DMS 273 (cell line): ENCODE measurements at regions not wholly inside any gene's neighbourhood (a gene's known extent, or its start where the extent isn't known, plus 50 kb on each side); places are given as distances from the start of the nearest gene placed in this dataset.
"Not testable (repeated sequence)": the region's sequence is repeated elsewhere in the genome, so short reads cannot be mapped to it uniquely, and the experiment has no call there.

ENCODE experiments used
- DNase-seq: peaks from one replicate; lab custom pipeline; 2025; ENCODE audit not compliant: unreplicated experiment; lab: John Stamatoyannopoulos, UW

DNA sequence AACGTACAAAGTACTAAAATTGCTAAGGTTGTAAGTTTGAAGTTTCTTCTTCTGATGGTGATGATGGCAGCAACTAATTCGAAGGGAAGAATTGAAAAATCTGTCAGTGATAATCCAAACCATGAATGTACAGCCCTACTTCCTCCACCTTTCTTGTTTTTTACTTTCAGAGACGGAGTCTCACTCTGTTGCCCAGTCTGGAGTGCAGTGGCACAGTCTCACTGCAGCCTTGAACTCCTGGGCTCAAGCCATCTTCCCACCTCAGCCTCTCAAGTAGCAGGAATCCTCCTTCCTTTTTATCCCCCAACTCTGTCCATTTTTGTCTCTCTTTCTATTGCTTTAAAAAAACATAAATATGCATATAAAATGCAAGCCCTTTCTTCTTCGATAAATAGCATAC lies 112.3 kb upstream of the SOX21 start:
- DNase-seq, result no peak

DNA sequence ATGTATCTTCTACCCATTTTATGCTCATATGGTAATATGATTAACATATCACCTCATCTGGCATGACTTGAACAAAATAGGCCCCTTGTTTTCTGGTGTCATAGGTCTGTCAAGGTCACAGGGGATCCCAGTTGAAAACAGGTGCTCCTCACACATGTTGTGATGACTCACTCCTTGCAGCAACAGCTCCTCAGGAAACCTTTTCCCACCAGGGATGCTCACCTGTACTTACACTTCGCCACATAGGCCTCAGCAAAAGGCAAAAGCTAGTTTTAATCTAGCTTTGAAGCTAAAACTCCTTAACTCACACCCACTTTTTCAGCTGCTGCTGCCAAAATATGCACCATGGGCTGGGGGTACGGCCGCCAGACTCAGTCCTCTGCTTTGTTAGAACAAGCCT lies 110.0 kb upstream of the SOX21 start:
- no peak for DNase-seq

DNA sequence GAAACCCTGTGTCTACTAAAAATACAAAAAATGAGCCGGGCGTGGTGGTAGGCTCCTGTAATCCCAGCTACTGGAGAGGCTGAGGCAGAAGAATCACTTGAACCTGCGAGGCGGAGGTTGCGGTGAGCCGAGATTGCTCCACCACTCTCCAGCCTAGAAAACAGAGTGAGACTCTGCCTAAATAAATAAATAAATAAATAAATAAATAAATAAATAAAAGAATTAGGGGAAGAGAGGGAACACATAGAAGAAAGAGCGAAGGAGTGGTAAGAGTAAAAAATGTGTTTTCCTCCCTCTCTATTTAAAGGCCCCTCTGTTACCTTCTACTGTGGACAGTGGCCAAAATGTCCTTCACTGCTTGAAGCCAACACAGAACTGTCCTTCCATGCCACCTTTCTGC lies 103.9 kb upstream of the SOX21 start:
- no peak for DNase-seq

DNA sequence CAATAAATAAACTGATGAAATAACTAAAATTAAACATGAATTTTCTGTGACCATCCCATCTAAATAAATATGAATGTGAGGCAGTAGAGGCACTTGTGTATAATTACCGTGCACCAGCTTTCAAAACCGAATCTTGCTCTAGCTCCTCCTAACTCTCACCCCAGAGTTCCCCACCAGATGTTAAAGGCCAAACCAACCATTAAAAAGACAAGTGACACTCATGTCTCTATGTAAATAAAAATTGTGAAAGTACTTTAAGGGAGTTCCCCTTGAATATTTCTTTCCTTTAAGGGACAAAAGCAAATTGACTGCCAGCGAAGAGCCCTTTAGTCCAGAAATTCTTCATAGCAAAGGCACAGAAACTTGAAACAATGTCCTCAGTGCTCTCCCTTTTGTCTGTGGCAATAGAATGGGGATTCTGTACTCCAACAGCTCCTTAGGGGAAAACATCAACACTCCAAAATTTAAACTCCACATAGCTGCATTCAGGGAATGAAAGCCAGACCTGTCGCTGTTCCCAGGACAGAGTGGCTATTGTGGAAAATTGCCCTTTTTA lies 101.7 kb upstream of the SOX21 start:
- no peak for DNase-seq

DNA sequence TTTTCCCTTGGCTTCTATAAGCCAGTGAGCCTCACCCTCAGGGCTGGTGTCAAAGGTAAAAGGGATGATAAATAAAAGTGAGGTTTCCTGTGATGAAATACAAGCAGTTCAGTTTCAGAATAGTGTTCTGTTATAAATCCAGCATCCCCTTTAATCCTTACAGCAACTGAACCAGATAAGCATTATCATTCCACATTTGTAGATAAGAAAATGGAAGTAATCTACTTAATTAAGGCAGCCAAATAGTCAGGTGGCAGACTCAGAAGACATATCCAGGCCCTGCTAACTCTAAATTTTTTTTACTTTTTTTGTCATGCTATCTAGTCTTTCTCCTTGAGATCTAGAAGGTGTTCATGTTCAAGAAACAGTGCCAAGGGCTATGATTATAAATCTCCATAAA lies 99.4 kb upstream of the SOX21 start:
- no peak for DNase-seq

DNA sequence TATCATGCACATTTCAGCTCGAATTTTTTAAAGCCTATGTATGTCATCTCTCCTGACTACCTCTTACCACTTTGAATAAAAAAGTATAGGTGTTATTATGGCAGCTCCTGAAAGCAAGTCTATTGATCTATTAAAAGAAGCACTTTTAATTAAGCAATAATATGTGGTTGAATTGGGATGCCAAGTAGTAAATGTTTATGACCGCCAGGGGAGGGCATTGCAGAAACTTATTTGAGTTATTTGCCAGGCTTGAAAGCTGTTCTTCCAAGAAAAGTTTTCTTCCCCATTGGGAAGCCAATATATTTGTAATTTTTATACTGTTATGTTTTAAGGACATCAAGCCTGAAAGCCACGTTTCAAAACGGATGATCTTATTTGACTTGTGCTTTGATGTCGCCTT lies 88.1 kb upstream of the SOX21 start:
- no peak for DNase-seq

DNA sequence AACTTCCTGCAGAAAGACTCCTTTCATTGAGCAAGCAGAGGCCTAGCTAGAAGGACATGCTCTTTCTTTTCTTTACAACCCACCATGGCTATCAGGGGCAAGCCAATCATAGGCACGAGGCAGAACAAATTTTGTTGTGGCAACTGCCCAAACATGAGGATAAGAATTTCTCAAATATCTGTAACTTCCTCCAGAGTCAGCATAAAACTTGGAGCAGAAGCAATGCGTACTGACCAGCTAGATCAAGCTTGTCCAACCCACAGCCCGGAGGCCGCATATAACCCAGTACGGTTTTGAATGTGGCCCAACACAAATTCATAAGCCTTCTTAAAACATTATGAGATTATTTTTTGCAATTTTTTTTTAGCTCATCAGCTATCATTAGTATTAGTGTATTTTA lies 87.0 kb upstream of the SOX21 start:
- DNase-seq, result no peak

DNA sequence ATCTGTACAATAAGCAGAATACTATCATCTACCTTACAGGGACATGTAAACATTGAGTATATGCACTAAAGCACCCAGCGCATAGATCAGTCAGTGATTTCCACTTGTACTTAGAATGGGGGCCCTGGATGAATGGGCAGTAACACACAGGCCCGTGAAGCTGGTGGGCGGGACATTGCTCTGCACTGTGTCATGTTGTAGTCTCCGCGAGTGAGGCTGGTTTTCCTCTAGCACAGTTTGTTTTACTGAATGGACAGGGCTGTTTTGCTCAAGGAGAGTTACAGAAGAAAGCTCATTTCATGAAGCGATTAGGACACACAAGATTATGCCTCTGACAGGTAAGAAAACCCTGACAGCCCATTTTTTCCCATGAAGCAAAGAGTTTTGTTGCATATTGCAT lies 86.4 kb upstream of the SOX21 start:
- no peak for DNase-seq

DNA sequence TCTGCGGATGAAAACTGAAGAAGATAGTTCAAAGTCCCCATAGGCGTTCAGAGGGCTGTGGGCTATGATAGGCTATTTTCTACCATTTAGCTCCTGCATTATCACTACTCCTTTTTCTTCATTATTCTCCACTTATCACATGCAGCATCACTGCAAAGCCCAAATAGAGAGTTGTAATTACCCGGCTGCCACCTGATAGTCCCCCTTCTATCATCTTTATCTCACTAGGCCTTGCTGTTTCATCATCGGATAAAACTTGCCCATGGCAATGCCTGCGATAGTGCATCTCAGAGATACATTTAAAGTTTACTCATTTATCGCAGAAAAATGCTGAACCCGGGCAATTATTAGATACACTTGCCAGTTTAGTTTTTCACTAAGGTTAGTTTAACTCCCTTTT lies 82.9 kb upstream of the SOX21 start:
- DNase-seq, result no peak

DNA sequence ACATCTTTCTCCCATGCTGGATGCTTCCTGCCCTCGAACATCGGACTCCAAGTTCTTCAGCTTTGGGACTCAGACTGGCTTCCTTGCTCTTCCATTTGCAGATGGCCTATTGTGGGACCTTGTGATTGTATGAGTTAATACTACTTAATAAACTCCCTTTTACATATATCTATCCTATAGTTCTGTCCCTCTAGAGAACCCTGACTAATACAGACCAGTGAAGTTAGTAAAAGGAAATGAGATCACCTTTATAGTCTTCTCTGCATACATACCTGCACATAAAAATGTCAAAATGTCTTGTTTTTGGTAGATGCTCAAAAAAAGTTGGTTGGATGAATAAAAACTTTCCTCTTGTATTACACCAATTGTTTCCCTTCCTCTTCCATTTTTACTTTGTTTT lies 73.9 kb upstream of the SOX21 start:
- DNase-seq, result not testable (repeated sequence)

DNA sequence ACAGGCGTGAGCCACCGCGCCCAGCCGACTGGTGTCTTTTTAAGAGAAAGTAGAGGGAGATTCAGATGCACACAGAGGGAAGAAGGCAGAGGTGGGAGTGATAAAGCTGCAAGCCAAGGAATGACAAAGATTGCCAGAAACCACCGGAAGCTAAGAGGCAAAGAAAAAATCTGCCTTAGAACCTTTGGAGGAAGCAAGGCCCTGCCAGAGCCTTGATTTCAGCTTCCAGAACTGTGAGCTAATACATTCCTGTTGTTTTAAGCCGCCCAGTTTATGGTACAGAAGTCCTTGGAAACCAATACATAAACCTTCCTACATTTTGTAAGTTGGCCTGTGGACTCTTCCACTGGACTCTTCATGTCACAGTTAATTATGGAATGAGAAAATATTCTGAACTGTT lies 71.7 kb upstream of the SOX21 start:
- DNase-seq, result no peak

DNA sequence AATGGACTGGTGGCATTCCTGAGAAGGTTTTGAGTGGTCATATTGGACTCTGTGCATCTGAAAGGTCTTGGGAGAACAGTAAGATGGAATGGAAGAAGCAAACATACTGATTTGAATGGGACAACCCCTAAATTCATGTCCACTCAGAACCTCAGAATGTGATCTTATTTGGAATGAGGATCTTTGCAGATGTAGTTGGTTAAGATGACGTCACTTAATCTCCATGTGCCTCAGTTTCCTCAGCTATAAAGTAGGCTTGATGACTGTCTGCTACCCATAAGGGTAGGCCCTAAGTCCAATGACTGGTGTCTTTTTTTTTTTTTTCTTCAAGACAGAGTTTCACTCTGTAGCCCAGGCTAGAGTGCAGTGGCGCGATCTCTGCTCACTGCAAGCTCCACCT lies 71.1 kb upstream of the SOX21 start:
- DNase-seq, result no peak

DNA sequence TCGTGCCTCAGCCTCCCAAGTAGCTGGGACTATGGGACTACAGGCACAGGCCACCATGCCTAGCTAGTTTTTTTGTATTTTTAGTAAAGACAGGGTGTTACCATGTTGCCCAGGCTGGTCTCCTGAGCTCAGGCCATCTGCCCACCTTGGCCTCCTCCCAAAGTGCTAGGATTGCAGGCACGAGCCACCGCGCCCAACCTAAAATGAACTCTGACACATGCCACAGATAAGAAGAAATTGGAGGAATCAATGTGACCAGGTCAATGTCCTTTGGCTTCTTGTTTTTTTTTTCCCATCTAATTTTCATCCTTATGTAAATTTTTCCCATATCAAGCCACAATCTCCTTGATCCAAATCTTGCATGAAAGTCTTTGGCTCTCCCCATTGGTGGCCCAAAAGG lies 68.1 kb upstream of the SOX21 start:
- peak; percentile 43 for DNase-seq

DNA sequence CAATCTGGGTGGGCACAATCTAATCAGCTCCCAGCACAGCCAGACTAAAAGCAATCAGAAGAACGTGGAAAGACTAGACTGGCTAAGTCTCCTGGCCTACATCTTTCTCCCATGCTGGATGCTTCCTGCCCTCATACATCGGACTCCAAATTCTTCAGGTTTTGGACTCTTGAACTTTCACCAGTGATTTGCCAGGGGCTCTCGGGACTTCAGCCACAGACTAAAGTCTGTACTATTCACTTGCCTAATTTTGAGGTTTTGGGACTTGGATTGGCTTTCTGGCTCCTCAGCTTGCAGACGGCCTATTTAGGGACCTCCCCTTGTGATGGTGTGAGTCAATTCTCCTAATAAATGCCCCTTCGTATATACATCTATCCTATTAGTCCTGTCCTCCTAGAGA lies 66.6 kb upstream of the SOX21 start:
- DNase-seq, result no peak

DNA sequence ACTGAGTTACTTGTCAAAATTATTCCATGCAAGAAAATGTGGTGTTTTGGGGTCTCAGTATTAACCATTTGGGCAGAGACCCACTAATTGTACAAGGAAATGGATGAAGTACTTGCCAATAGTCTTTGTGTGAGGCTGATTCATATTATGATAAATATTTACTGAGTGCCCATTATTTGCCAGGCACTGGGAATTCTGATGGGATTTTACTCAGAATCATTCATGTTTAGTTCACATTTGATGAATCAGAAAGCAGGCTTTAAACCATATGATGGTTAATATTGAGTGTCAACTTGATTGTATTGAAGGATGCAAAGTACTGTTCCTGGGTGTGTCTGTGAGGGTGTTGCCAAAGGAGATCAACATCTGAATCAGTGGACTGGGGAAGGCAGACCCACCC lies 66.2 kb upstream of the SOX21 start:
- DNase-seq, result no peak

DNA sequence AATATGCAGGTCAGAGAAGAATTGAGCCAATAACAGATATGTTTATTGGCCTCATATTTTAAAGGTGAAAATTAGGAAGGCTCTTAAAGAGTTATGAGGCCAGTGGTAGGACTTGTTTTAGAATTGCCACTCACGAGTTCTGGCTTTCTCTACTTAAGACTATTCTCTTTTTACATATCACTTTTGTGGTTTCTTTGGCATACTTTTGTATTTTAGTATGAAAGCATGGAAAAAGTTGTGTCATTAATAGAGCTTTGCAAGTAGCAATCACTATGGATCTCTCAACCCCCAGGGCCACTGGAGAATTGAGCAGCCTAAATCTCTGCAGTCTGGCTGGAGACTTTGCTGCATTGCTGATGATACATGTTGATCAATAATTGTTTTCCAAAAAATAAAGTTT lies 64.6 kb upstream of the SOX21 start:
- DNase-seq, result no peak

DNA sequence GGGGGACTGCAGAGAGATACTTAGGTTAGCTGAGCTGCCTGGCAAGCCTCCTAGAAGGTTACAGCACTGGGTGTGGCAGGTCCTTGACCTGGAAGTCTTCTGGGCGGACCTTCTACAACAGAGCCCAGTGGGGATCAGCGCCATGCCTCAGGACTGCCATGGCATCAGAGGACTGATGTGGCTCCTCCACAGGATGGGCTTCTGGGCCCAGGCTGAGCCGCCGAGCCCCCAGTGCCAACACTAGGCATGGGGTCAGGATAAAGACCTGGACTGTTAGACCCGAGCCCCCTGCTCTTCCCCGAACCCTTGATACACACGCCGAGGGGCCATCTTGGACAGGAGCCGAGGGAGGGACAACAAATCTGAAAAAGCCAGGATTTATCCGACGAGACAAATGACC lies 64.0 kb upstream of the SOX21 start:
- DNase-seq, result no peak

DNA sequence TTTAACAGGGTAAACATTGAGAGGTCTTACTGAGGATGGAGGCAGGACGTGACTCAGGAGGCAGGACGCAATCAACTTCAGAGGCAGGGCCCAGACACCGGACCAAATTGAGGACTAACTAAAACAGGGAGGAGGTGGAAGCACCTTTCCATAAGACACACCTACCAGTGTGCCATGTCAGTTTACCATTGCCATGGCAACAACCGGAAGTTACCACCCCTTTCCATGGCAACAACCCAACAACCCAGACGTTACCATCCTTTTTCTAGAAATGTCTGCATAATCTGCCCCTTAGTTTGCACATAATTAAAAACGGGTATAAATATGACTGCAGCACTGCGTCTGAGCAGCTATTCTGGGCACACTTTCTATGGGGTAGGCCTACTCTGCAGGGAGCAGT lies 53.5 kb upstream of the SOX21 start:
- DNase-seq, result no peak

DNA sequence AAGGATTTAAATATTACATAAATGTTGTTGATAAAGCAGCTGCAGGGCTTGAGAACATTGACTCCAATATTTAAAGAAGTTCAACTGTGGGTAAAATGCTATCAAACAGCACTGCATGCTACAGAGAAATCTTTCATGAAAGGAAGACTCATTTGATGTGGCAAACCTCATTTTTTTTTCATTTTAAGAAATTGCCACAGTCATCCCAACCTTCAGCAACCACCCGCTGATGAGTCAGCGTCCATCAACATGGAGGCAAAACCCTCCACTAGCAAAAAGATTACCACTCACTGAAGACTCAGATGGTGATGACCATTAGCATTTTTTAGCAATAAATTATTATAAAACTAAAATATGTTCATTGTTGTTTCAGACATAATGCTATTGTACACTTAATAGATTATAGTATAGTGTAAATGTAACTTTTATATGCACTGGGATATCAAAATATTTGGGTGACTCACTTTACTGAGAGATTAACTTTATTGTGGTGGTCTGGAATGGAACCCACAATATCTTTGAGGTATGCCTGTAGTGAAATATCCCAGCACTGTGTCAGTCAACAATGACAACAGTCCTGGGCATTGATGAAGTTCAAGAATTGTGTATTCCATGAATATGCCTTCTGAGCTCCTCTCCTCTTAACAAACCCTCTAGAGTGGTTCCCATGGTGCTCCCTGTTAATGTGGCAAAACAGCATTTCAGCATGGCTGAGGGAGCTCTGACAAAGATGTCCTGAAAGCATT lies 52.4 kb upstream of the SOX21 start:
- no peak for DNase-seq
